SU-DHL-6 (cell line): ENCODE measurements at regions not wholly inside any gene's neighbourhood (a gene's known extent, or its start where the extent isn't known, plus 50 kb on each side); places are given as distances from the start of the nearest gene placed in this dataset.

Source experiments
- EZH2phosphoT487 ChIP-seq: fragments of 200-600 bp; sonication (generic), shearing (Covaris generic); conservative IDR thresholded peaks from 2 replicates; pipeline ENCODE4 v1.6.1; 2018; ENCODE audit warnings: mild to moderate bottlenecking, antibody characterized with exemption, low read length, moderate library complexity, mixed read lengths
- TF ChIP-seq, protein P1 (sequence below): fragments of 200-600 bp; sonication (generic); IDR thresholded peaks from one replicate; pipeline ENCODE4 v1.5.1; 2017; ENCODE audit warnings: antibody characterized with exemption, mild to moderate bottlenecking, low read length, moderate library complexity; ENCODE audit not compliant: insufficient read depth, poor library complexity, severe bottlenecking

DNA sequence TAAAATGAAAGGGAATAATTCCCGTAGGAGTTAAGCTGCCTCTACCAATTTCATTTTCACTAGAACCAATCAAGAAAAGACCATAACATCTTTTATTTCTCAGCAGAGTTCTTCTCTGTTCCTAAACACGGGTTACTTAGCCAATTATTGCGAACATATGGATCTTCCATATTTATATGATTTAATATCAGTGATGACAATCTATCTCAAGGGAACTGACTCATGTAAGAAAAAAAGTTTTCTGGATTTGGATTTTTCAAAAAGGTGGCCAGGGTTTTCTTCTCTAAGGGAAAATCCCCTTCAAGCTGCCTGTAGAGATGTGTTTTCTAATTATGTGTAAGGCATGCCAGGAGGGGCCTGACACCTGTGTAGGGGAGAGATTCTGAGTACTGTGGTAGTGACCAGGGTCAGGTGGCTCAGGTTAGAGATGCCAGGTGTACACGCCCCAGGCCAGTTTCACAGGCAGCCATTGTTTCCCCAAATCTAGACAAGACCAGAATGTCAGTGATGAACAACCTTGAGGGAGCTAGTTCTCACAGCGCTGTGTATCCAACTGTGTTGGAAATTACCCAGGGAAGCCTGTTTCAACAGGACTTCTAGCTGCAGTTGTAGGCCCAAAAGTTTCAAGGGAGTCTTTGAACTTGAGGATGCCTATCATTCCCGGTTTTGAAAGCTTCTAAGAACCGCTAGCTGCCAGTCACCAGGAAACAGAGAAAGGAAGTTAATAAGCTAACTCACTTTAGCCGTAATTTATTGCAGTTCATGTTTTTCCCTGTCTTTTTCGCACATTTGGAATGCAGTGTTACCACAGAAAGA lies 572.5 kb upstream of the RGMB start:
- TF ChIP-seq, protein P1, sequence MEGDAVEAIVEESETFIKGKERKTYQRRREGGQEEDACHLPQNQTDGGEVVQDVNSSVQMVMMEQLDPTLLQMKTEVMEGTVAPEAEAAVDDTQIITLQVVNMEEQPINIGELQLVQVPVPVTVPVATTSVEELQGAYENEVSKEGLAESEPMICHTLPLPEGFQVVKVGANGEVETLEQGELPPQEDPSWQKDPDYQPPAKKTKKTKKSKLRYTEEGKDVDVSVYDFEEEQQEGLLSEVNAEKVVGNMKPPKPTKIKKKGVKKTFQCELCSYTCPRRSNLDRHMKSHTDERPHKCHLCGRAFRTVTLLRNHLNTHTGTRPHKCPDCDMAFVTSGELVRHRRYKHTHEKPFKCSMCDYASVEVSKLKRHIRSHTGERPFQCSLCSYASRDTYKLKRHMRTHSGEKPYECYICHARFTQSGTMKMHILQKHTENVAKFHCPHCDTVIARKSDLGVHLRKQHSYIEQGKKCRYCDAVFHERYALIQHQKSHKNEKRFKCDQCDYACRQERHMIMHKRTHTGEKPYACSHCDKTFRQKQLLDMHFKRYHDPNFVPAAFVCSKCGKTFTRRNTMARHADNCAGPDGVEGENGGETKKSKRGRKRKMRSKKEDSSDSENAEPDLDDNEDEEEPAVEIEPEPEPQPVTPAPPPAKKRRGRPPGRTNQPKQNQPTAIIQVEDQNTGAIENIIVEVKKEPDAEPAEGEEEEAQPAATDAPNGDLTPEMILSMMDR, result no peak
- TF ChIP-seq EZH2phosphoT487, result no peak
